IMR-90 (cell line): ENCODE measurements at regions not wholly inside any gene's neighbourhood (a gene's known extent, or its start where the extent isn't known, plus 50 kb on each side); places are given as distances from the start of the nearest gene placed in this dataset.
"Not testable (repeated sequence)": the region's sequence is repeated elsewhere in the genome, so short reads cannot be mapped to it uniquely, and the experiment has no call there.

Source experiments
- ATAC-seq: fragments of 200-7000 bp; cut with Tn5 transposase; 2 replicates; pipeline ENCODE4 v1.9.1; 2020; ENCODE audit warnings: low read depth, mild to moderate bottlenecking, moderate library complexity
- BruUV-seq: library from RNA; stranded (reverse); fragments of 400-500 nt; replicated peaks from 2 replicates; lab custom pipeline; 2021; lab: Mats Ljungman, UMichigan
- CTCF ChIA-PET: fragments of 300-600 bp; formaldehyde crosslinking; extraction: SDS; loops from one replicate; lab custom pipeline; 2021; ENCODE audit warnings: antibody characterized with exemption; lab: Yijun Ruan, JAX
- POLR2A ChIA-PET: fragments of 300-600 bp; sonication (Branson Sonifier 250); formaldehyde crosslinking; loops from one replicate; lab custom pipeline; 2022; ENCODE audit warnings: antibody characterized with exemption; ENCODE audit not compliant: unreplicated experiment; lab: Charles Lee
- DNase-seq: peaks from one replicate; pipeline ENCODE4 v3.0.0; 2013
- H2AFZ ChIP-seq: replicated peaks from 2 replicates; pipeline ENCODE3; 2013; ENCODE audit warnings: low read length, mild to moderate bottlenecking; ENCODE audit not compliant: poor library complexity
- H2AK5ac ChIP-seq: 2 replicates; pipeline ENCODE4 v1.6.1; 2013; ENCODE audit warnings: low read depth, low read length, inconsistent platforms
- H2AK9ac ChIP-seq: replicated peaks from 2 replicates; pipeline ENCODE3; 2013; ENCODE audit warnings: mild to moderate bottlenecking, low read depth, low read length, moderate library complexity; ENCODE audit not compliant: poor library complexity
- H2BK120ac ChIP-seq: 2 replicates; pipeline ENCODE4 v1.6.1; 2013; ENCODE audit warnings: low read depth, low read length, inconsistent platforms
- H2BK15ac ChIP-seq: 3 replicates; pipeline ENCODE4 v1.6.1; 2013; ENCODE audit warnings: low read depth, low read length, inconsistent platforms
- H2BK20ac ChIP-seq: 2 replicates; pipeline ENCODE4 v1.6.1; 2013; ENCODE audit warnings: low read depth, mild to moderate bottlenecking, inconsistent platforms, low read length, moderate library complexity
- H2BK5ac ChIP-seq: 2 replicates; pipeline ENCODE4 v1.6.1; 2013; ENCODE audit warnings: mild to moderate bottlenecking, low read depth, low read length, inconsistent platforms; ENCODE audit not compliant: poor library complexity, severe bottlenecking
- H3K14ac ChIP-seq: replicated peaks from 2 replicates; pipeline ENCODE4 v1.6.1; 2013; ENCODE audit warnings: low read depth, low read length, inconsistent platforms
- H3K18ac ChIP-seq: 2 replicates; pipeline ENCODE4 v1.6.1; 2013; ENCODE audit warnings: low read depth, low read length, control low read depth
- H3K23ac ChIP-seq: 2 replicates; pipeline ENCODE4 v1.6.1; 2013; ENCODE audit warnings: low read depth, low read length, inconsistent platforms
- H3K27ac ChIP-seq: 2 replicates; pipeline ENCODE4 v1.5.1; 2013; ENCODE audit warnings: mild to moderate bottlenecking, control low read depth, low read length; ENCODE audit not compliant: insufficient read depth
- H3K27me3 ChIP-seq: 2 replicates; pipeline ENCODE4 v1.6.1; 2013; ENCODE audit warnings: low read length; ENCODE audit not compliant: control insufficient read depth, insufficient read depth
- H3K36me3 ChIP-seq: 2 replicates; pipeline ENCODE4 v1.6.1; 2013; ENCODE audit warnings: low read length, mixed read lengths; ENCODE audit not compliant: control insufficient read depth, insufficient read depth
- H3K4ac ChIP-seq: 2 replicates; pipeline ENCODE4 v1.6.1; 2013; ENCODE audit warnings: low read depth, low read length, inconsistent platforms
- H3K4me1 ChIP-seq: 2 replicates; pipeline ENCODE4 v1.6.1; 2013; ENCODE audit warnings: low read length, mixed read lengths; ENCODE audit not compliant: control insufficient read depth, insufficient read depth
- H3K4me2 ChIP-seq: 2 replicates; pipeline ENCODE4 v1.6.1; 2013; ENCODE audit warnings: low read depth, mild to moderate bottlenecking, control low read depth, low read length, moderate library complexity
- H3K4me3 ChIP-seq: 2 replicates; pipeline ENCODE4 v1.5.1; 2013; ENCODE audit warnings: low read depth, mild to moderate bottlenecking, control low read depth, low read length, moderate library complexity; ENCODE audit not compliant: insufficient read depth
- H3K56ac ChIP-seq: 2 replicates; pipeline ENCODE4 v1.6.1; 2013; ENCODE audit warnings: low read length, inconsistent platforms; ENCODE audit not compliant: insufficient read depth; ENCODE audit errors: extremely low read depth
- H3K79me1 ChIP-seq, 2 experiments: 2 replicates each; pipeline ENCODE4 v1.6.1; 2013; ENCODE audit warnings: low read length in 2 of 2, inconsistent platforms in 1 of 2, low read depth in 1 of 2
- H3K9ac ChIP-seq: 2 replicates; pipeline ENCODE4 v1.6.1; 2013; ENCODE audit warnings: low read depth, low read length, control low read depth
- H3K9me1 ChIP-seq: 2 replicates; pipeline ENCODE4 v1.6.1; 2013; ENCODE audit warnings: low read length, inconsistent platforms; ENCODE audit not compliant: insufficient read depth
- H3K9me3 ChIP-seq: 2 replicates; pipeline ENCODE4 v1.6.1; 2013; ENCODE audit warnings: low read length; ENCODE audit not compliant: control insufficient read depth, insufficient read depth
- H4K20me1 ChIP-seq: 2 replicates; pipeline ENCODE4 v1.6.1; 2013; ENCODE audit warnings: low read length, inconsistent platforms; ENCODE audit not compliant: insufficient read depth
- H4K5ac ChIP-seq: 2 replicates; pipeline ENCODE4 v1.6.1; 2013; ENCODE audit warnings: mild to moderate bottlenecking, low read depth, low read length, control low read depth
- H4K8ac ChIP-seq, 2 experiments: 2 replicates each; pipeline ENCODE4 v1.6.1; 2013; ENCODE audit warnings: low read depth in 2 of 2, low read length in 2 of 2, control low read depth in 1 of 2, inconsistent platforms in 1 of 2
- H4K91ac ChIP-seq: 2 replicates; pipeline ENCODE4 v1.6.1; 2013; ENCODE audit warnings: low read depth, low read length, inconsistent platforms; ENCODE audit not compliant: insufficient read depth
- WGBS, 2 experiments: methylation state at CpG; one replicate each; pipeline versions ENCODE4 v1.1.5 to v1.1.7; 2013; ENCODE audit warnings: missing lambda C conversion rate in 2 of 2; ENCODE audit not compliant: insufficient read length in 1 of 2; ENCODE audit errors: extremely low coverage in 2 of 2; 5-methylcytosine and 5-hydroxymethylcytosine counted together
- dilution Hi-C: fragments of 300-500 bp; cut with HindIII; formaldehyde crosslinking; loops from one replicate; pipeline ENCODE4 v1.14.3; 2018; ENCODE audit warnings: low sequenced_read_pairs; ENCODE audit not compliant: unreplicated experiment
- in situ Hi-C: fragments of 300-500 bp; cut with MboI; formaldehyde crosslinking; loops from 3 replicates; pipeline ENCODE4 v1.14.3; 2019; ENCODE audit warnings: low sequenced_read_pairs, inconsistent platforms, mixed read lengths
- intact Hi-C: fragments of 100-400 bp; cut with micrococcal nuclease; formaldehyde crosslinking; loops from 2 replicates; pipeline ENCODE4 v1.10.0; 2022

GRCh38 chr16:35111772-35112171, 1652.4 kb downstream of the TP53TG3F start:
- in situ Hi-C loops, H2AFZ ChIP-seq, H4K20me1 ChIP-seq, H3K79me1 ChIP-seq, H3K9me1 ChIP-seq, H3K4ac ChIP-seq, H2BK15ac ChIP-seq, H3K36me3 ChIP-seq, H3K4me3 ChIP-seq, H4K5ac ChIP-seq, H2AK9ac ChIP-seq, H2BK5ac ChIP-seq, H3K56ac ChIP-seq, CTCF ChIA-PET, intact Hi-C loops, POLR2A ChIA-PET, H3K27ac ChIP-seq, H2BK120ac ChIP-seq, H3K23ac ChIP-seq, H2BK20ac ChIP-seq, H3K27me3 ChIP-seq, H3K4me2 ChIP-seq, dilution Hi-C loops, BruUV-seq, DNase-seq, H4K91ac ChIP-seq, H3K18ac ChIP-seq, H4K8ac ChIP-seq, H3K4me1 ChIP-seq, ATAC-seq, H3K9ac ChIP-seq, H2AK5ac ChIP-seq, H3K14ac ChIP-seq, H3K9me3 ChIP-seq: not testable (repeated sequence)
- WGBS, 2 experiments, result no CpG with 5 or more reads among the region's 4 CpGs
